ENCODE measurements at regions not wholly inside any gene's neighbourhood (a gene's known extent, or its start where the extent isn't known, plus 50 kb on each side); places are given as distances from the start of the nearest gene placed in this dataset.

DNA sequence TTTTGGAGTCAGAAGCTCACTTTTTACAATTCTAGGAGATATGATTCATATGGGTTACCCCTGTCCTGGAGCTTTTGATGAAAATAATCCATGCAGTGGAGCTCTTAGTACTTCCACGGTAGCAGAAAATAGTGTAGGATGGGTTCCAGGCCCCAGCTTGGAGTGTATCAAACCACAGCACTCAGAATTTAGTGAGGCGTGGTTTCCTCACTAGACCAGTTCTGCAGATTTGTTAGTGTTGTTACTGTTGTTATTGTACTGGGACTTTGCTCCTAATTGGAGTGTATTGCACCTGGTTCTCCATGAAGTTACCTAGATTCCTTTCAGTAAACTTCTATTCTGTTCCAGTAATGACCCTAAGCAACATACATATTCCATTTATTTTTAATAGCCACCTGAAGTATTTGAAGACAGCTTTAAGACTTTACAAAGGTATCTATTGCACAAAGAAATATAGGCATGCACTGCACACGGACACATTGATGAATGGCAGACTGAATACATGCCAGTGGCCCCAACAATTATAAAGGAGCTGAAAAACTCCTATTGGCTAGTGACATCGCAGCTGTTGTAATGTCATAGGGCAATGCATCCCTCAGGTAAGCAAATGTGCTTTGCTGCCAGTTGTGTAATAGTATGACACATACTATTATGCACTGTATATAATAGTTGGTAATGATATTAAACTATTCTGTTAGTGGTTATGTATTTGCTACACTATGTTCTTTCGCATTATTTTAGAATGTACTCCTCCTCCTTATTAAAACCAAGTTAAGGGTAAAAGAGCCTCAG, 1058.0 kb downstream of the KCNT2 start:
- FAIRE-seq = no peak
- TF ChIP-seq TAF1 (IDR thresholded peaks at IDR 0.05; ENCODE audit: low read depth, low read length) (no peak), SPI1 (IDR thresholded peaks at IDR 0.05; ENCODE audit: low read depth, low read length) (no peak), POLR2A (IDR thresholded peaks at IDR 0.05; ENCODE audit: low read depth, low read length) (no peak), POLR2AphosphoS5 (IDR thresholded peaks at IDR 0.05; ENCODE audit: low read depth, low read length) (no peak), PAX5 (IDR thresholded peaks at IDR 0.05; ENCODE audit: insufficient read depth, low read length, severe bottlenecking) (no peak), POU2F2 (IDR thresholded peaks at IDR 0.05; ENCODE audit: low read depth, low read length) (no peak)

DNA sequence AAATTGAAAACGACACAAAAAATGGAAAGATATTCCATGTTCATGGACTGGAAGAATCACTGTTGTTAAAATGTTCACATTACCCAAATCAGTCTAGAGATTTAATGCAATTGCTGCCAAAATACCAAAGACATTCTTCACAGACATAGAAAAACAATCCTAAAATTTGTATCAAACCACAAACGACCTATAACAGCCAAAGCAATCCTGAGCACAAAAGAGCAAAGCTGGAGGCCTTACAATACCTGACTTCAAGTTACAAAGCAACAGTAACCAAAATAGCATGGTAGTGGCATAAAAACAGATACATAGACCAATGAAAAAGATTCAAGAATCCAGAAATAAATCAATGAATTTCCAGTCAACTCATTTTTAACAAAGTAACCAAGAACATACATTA, 1077.3 kb downstream of the KCNT2 start:
- no peak for DNase-seq (ENCODE audit: insufficient read length, low spot score)
- FAIRE-seq = no peak
- TF ChIP-seq PAX5 (IDR thresholded peaks at IDR 0.05; ENCODE audit: insufficient read depth, low read length, severe bottlenecking) = no peak
- no peak for TF ChIP-seq POLR2AphosphoS5 (IDR thresholded peaks at IDR 0.05; ENCODE audit: low read depth, low read length)
- TF ChIP-seq SPI1 (IDR thresholded peaks at IDR 0.05; ENCODE audit: low read depth, low read length) = no peak
- no peak for TF ChIP-seq POU2F2 (IDR thresholded peaks at IDR 0.05; ENCODE audit: low read depth, low read length)
- no peak for TF ChIP-seq TAF1 (IDR thresholded peaks at IDR 0.05; ENCODE audit: low read depth, low read length)
- TF ChIP-seq POLR2A (IDR thresholded peaks at IDR 0.05; ENCODE audit: low read depth, low read length) = no peak

More for the DNA sequence above, 1058.0 kb downstream of the KCNT2 start:
- DNase-seq (ENCODE audit: insufficient read length, low spot score) = no peak

DNA sequence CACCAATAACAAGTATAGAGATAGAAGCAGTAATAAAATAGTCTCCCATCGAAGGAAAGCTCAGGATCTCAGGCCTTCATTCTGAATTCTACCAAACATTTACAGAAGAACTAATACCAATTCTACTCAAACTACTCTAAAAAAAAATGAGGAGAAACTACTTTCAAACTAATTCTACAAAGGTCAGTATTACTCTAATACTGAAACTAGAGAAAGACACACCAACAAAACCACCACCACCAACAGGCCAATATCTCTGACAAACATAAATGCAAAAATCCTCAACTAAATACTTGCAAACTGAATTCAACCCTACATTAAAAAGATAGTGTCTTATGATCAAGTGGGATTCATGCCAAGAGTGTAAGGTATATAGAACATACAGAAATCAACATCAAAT, 1078.4 kb downstream of the KCNT2 start:
- no peak for TF ChIP-seq TAF1 (IDR thresholded peaks at IDR 0.05; ENCODE audit: low read depth, low read length)
- no peak for TF ChIP-seq POU2F2 (IDR thresholded peaks at IDR 0.05; ENCODE audit: low read depth, low read length)
- no peak for TF ChIP-seq PAX5 (IDR thresholded peaks at IDR 0.05; ENCODE audit: insufficient read depth, low read length, severe bottlenecking)
- TF ChIP-seq POLR2A (IDR thresholded peaks at IDR 0.05; ENCODE audit: low read depth, low read length) = no peak
- TF ChIP-seq POLR2AphosphoS5 (IDR thresholded peaks at IDR 0.05; ENCODE audit: low read depth, low read length) = no peak
- no peak for TF ChIP-seq SPI1 (IDR thresholded peaks at IDR 0.05; ENCODE audit: low read depth, low read length)
- no peak for DNase-seq (ENCODE audit: insufficient read length, low spot score)
- no peak for FAIRE-seq

DNA sequence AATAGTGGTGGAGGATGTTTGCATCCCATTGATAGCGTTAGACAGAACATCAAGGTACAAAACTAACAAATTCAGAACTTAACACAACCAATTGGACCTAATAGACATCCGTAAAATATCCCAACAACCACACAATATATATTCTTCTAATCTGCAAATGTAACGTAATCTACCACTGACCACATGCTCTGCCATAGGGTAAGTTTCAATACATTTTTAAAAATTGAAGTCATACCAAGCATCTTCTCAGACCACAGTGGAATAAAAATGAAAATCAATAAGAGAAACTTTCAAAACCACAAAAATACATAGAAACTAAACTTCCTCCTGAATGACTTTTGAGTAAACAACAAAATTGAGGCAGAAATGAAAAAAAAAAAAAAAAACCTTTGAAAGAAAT, 1087.5 kb downstream of the KCNT2 start:
- TF ChIP-seq SPI1 (IDR thresholded peaks at IDR 0.05; ENCODE audit: low read depth, low read length) (no peak), POLR2AphosphoS5 (IDR thresholded peaks at IDR 0.05; ENCODE audit: low read depth, low read length) (no peak), TAF1 (IDR thresholded peaks at IDR 0.05; ENCODE audit: low read depth, low read length) (no peak), PAX5 (IDR thresholded peaks at IDR 0.05; ENCODE audit: insufficient read depth, low read length, severe bottlenecking) (no peak), POU2F2 (IDR thresholded peaks at IDR 0.05; ENCODE audit: low read depth, low read length) (no peak), POLR2A (IDR thresholded peaks at IDR 0.05; ENCODE audit: low read depth, low read length) (no peak)
- no peak for DNase-seq (ENCODE audit: insufficient read length, low spot score)
- no peak for FAIRE-seq

DNA sequence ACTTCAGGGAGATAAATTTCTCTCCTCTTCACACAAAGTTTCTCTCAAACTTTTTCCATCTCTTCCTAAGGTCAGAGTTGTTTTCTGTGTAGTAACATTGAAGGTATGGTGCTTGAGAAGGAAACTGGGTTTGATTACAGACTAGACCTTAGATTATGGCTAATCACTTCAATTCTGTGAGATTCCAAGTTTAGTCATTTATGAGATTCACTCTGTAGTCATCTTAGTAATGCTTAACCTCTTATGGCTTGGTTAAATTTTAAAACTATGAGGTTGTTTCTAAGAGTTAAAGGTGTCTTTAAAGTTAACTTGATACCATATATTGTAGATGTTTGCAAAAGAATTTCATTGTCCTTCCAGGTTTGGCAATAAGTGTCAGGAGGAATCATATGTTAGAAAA, 1092.2 kb downstream of the KCNT2 start:
- DNase-seq (ENCODE audit: insufficient read length, low spot score) = no peak
- no peak for TF ChIP-seq POLR2A (IDR thresholded peaks at IDR 0.05; ENCODE audit: low read depth, low read length)
- TF ChIP-seq SPI1 (IDR thresholded peaks at IDR 0.05; ENCODE audit: low read depth, low read length) = no peak
- TF ChIP-seq TAF1 (IDR thresholded peaks at IDR 0.05; ENCODE audit: low read depth, low read length) = no peak
- TF ChIP-seq PAX5 (IDR thresholded peaks at IDR 0.05; ENCODE audit: insufficient read depth, low read length, severe bottlenecking) = no peak
- TF ChIP-seq POU2F2 (IDR thresholded peaks at IDR 0.05; ENCODE audit: low read depth, low read length) = no peak
- TF ChIP-seq POLR2AphosphoS5 (IDR thresholded peaks at IDR 0.05; ENCODE audit: low read depth, low read length) = no peak
- no peak for FAIRE-seq

DNA sequence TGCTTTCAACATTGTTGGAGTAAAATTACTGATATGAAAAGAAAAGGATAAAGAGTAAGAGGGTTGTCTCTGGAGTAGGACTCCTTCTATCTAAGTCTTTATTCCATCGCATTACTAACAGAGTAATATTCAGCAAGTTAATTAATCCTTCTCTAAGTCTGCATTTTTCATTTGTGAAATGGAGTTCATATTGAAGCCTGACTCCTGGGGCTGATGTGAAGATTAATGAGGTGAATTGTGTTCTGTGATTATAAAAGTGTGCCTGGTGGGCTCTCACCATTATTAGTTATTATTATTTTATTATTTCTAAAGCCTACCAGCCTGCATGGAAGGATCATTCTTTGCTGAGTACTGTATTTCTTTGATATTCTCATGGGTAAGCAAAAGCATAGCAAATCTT, 1096.7 kb downstream of the KCNT2 start:
- FAIRE-seq (no peak), DNase-seq (ENCODE audit: insufficient read length, low spot score) (no peak)
- TF ChIP-seq POLR2AphosphoS5 (IDR thresholded peaks at IDR 0.05; ENCODE audit: low read depth, low read length) (no peak), SPI1 (IDR thresholded peaks at IDR 0.05; ENCODE audit: low read depth, low read length) (no peak), PAX5 (IDR thresholded peaks at IDR 0.05; ENCODE audit: insufficient read depth, low read length, severe bottlenecking) (no peak), POU2F2 (IDR thresholded peaks at IDR 0.05; ENCODE audit: low read depth, low read length) (no peak), POLR2A (IDR thresholded peaks at IDR 0.05; ENCODE audit: low read depth, low read length) (no peak), TAF1 (IDR thresholded peaks at IDR 0.05; ENCODE audit: low read depth, low read length) (no peak)

DNA sequence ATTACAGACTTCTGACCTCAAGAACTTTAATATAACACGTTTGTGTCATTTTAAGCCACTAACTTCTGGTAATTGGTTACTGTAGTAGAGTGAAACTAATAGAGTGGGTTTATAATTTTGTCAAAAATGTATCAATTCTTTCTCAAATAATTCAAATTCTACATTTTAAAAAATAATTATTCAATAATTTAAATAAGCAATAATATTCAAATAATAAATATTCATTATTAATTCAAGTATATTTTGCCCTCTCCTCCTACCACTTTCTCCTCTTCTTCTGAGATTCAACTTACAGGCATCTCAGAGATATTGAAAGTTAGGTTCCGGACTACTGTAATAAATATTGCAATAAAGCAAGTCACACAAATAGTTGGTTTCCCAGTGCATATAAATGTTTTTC, 1107.1 kb downstream of the KCNT2 start:
- FAIRE-seq (no peak), DNase-seq (ENCODE audit: insufficient read length, low spot score) (no peak)
- TF ChIP-seq POLR2AphosphoS5 (IDR thresholded peaks at IDR 0.05; ENCODE audit: low read depth, low read length) (no peak), TAF1 (IDR thresholded peaks at IDR 0.05; ENCODE audit: low read depth, low read length) (no peak), SPI1 (IDR thresholded peaks at IDR 0.05; ENCODE audit: low read depth, low read length) (no peak)

DNA sequence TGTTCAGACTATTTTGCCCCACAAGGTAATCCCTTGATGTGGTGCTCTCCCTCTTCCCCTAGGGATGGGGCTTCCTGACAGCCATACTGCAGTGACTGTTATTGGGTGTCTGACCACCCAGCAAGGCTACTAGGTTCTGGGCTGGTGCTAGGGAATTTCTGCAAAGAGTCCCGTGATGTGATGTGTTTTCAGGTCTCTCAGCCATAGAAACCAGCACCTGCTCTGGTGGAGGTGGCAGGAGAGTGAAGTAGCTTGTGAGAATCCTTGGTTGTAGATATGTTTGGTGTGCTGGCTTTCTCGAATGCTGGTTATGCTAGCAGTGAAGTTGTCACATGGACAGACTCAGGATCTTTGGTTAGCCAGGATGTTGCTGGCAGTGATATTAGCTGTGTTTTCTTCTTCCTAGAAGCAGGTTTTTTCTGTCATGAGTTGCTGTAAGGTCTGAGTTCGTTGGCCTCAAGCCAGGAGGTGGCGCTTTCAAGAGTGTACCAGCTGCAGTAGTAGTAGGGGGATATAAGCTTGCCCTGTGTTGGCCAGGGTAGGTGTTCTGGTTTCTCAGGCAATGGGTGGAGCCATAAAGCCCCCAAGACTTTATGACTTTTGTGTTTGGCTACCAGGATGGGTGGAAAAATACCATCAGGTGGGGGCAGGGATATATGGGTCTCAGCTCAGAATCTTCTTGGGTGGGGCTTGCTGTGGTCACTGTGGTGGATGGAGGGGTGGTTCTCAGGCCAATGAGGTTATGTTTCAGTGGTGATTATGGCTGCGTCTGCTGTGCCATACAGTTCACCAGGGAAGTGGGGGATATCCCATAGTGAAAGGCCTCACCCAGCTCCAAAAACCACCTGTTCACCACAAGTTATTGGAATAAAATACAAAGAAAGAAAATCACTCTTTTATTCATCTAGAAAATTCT, 1112.3 kb downstream of the KCNT2 start:
- FAIRE-seq (no peak), DNase-seq (ENCODE audit: insufficient read length, low spot score) (no peak)
- TF ChIP-seq POU2F2 (IDR thresholded peaks at IDR 0.05; ENCODE audit: low read depth, low read length) = no peak
- TF ChIP-seq POLR2AphosphoS5 (IDR thresholded peaks at IDR 0.05; ENCODE audit: low read depth, low read length) = no peak
- TF ChIP-seq PAX5 (IDR thresholded peaks at IDR 0.05; ENCODE audit: insufficient read depth, low read length, severe bottlenecking) = no peak
- TF ChIP-seq TAF1 (IDR thresholded peaks at IDR 0.05; ENCODE audit: low read depth, low read length) = no peak
- TF ChIP-seq POLR2A (IDR thresholded peaks at IDR 0.05; ENCODE audit: low read depth, low read length) = no peak
- no peak for TF ChIP-seq SPI1 (IDR thresholded peaks at IDR 0.05; ENCODE audit: low read depth, low read length)

DNA sequence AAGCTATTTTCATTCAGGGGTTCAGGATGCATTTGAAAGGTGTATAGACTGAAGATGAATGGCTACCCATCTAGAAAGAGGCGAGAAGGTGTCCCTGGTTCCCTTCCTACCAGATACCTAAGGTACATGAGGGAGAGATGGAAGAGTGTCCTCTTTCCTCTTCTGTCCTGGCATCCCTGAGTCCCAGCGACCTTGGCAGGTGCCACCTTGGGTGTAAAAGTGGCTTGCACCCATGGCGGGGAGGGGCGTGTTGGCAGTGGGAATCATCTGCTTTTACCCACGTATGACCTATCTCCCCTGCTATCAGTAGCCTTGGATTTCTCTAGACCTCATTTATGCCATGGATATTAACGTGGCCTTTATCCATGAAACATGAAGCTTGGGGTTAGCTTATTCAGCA, 1126.1 kb downstream of the KCNT2 start:
- FAIRE-seq (no peak), DNase-seq (ENCODE audit: insufficient read length, low spot score) (no peak)
- TF ChIP-seq PAX5 (IDR thresholded peaks at IDR 0.05; ENCODE audit: insufficient read depth, low read length, severe bottlenecking) (no peak), POLR2A (IDR thresholded peaks at IDR 0.05; ENCODE audit: low read depth, low read length) (no peak), TAF1 (IDR thresholded peaks at IDR 0.05; ENCODE audit: low read depth, low read length) (no peak)
